Activated CD4-positive, alpha-beta T cell treated with anti-CD3 and anti-CD28 coated beads, Interleukin-2, amount 50 U/mL, for 16 hours (primary cell): ENCODE measurements at regions not wholly inside any gene's neighbourhood (a gene's known extent, or its start where the extent isn't known, plus 50 kb on each side); places are given as distances from the start of the nearest gene placed in this dataset.

Experiments used
- DNase-seq: peaks from one replicate; pipeline ENCODE4 v3.0.0-alpha.2; 2020

DNA sequence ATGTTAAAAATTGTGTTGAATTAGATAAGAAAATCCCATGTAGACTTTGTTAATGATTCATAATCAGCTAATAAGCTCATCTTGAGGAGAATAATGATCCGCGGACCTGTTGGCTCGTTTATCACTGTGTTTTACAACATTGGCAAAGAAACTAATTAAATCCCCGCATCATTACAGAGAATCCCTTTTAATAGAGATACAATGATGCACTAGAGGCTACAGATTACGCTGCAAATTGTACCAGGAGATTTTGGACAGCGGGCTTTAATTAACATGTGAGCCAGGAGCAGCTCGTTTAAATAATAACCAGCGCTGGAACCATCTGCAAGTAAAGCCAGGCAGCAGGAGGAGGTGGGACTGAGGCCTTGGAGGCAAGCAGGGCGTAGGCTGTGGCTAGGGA lies 280.3 kb upstream of the POU3F1 start:
- DNase-seq: no peak

DNA sequence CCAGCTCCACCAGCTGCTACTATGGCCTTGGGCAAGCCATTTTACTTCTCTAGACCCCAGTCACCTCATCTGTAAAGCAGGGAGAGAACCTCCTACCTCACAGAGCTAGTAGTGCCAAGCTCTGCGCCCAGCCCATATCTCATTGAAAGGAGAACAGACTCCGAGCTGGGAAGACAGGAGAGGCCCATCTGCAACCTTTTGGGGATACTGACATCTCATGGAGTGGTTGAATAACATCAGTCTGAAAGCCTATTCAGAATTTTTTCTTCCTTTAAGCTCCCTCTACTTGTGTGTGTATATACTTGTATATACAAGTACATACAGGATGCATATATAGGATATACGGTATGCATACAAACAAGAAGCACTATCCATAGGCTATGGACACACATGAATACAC lies 279.5 kb upstream of the POU3F1 start:
- DNase-seq: no peak

DNA sequence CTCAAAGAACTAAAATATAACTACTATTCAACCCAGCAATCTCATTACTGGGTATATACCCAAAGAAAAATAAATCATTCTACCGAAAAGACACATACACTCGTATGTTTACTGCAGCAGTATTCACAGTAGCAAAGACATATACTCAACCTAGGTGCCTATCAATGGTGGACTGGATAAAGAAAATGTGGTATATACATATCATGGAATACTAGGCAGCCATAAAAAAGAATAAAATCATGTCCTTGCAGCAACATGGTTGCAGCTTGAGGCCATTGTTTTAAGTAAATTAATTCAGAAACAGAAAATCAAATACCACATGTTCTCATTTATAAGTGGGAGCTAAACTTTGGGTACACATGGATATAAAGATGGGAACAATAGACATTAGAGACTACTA lies 266.2 kb upstream of the POU3F1 start:
- DNase-seq: no peak

- DNase-seq: no peak
These were observed 263.5 kb upstream of the POU3F1 start for GRCh38 chr1:38310079-38310478.

DNA sequence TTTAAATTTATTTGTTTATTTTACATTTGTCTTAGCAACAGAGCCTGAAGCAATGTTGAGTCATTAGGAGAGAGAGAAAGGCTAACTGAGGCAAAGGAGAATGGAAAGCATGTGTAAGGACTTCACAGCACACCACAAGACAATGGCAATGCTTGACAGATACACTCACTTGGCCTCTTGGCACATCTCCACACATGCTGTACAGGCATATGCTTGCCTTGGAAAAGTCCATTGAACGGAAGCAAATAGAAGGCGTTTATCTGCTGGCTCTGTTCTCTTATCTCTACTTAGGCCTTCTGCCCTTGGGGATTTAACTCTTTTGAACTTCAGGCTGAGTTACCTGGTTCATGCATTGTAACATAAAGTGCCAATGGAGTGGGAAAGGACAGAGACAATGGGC lies 262.2 kb upstream of the POU3F1 start:
- DNase-seq: no peak

DNA sequence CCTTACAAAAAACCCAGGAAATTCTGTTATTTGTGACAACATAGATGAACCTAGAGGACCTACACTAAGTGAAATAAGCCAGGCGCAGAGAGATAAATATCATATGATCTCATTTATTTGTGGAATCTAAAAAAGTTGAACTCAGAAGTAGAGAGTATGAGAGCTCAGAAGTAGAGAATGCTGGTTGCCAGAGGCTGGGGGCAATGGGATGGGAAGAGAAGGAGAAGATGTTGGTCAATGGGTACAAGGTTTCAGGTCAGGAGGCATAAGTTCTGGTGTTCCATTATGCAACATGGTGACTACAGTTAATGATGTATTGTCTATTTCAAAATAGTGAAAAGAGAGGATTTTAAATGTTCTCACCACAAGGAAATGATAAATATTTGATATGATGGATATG lies 259.1 kb upstream of the POU3F1 start:
- no peak for DNase-seq

DNA sequence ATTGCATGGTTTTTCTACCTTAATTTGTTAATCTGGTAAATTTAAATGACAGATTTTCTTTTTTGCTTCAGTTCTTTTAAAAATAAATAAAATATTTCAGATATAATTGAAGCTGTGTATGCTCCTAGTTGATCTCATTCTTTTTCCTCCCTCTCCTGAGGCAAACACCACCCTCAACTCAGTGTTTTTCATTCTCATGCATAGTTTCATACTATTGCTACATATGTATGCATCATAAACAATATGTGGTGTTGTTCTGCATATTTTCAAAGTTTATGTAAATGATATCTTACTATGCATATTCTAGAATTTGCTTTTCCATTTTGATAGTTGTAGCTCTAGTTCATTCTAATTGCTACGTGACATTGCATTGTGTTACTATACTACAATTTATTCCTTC lies 257.2 kb upstream of the POU3F1 start:
- DNase-seq: no peak

DNA sequence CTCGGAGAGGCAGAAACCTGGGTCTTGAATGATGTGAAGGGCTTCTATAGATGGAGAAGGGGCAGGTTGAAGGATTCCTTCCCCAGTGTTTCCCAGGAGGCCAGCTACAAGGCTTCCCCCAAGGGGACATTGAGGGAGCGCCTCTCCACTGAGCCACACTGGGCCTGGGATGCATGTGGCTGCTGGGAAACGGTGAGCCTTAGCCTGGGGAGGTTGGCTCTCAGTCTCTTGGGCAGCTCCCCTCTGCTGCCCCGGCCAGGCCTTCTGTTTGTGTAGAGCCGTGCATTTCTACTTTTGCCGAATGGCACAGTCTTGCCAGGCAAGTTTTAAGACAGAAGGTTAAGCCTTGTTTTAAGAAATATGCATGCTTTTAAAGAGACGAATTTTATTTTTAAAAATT lies 254.4 kb upstream of the POU3F1 start:
- DNase-seq: no peak

- DNase-seq: no peak
These were observed 254.0 kb upstream of the POU3F1 start for GRCh38 chr1:38300616-38301015.

DNA sequence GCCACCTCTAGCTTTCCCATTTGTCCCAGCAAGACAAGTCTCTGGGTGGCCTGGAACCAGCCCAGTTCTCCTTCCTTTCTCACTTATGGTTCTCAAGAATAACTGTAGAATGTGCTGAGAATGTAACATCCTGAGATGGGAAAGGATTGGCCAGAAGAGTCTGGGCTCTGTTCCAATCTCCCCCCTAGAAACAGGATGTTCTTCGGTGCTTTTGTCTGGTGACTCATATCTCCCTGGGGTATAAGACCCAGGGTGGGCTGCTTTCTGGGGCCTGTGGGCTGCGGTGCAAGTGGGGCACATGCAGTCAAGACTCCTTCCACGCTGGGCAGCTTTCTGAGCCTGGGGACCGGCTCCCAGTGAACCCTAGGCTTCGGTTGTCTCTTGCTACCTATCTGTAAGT lies 251.2 kb upstream of the POU3F1 start:
- DNase-seq: no peak

GRCh38 chr1:38297246-38297645 lies 250.7 kb upstream of the POU3F1 start:
- no peak for DNase-seq

DNA sequence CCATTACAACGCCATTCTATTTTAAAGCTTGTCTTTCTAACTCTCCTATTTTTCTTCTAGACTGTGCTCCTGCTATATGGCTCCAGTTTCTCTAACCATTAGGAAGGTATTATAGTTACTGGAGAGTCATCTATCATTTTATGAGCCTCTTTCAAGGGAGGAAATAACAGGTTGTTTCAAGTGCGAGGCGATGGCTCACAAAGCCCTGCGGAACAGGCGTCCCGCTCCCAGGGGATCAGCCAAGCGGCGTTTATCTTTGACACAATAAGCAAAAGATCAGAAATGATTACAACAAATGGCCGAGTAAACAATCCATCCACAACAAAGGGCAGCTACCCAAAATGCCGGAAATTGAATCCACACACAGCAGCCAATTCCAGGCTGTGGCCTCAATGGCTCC lies 249.5 kb upstream of the POU3F1 start:
- DNase-seq: no peak

DNA sequence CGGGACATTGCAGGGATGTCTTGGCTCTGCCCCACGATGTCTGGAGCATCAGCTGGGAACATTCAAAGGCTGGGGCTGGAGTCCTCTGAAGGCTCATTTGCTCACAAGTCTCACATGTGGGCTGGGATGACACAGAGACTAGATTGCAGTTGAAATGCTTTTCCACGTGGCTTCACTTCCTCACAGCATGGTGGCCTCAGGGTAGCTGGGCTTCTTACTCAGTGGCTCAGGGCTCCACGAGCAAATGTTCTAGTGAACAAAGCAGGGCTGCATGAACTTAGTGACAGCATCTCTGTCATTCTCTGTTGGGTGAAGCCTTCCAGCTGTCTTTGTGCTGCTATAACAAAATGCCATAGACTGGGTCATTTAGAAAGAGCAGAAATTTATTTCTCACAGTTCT lies 247.0 kb upstream of the POU3F1 start:
- no peak for DNase-seq

GRCh38 chr1:38292969-38293368 lies 246.4 kb upstream of the POU3F1 start:
- DNase-seq: no peak

DNA sequence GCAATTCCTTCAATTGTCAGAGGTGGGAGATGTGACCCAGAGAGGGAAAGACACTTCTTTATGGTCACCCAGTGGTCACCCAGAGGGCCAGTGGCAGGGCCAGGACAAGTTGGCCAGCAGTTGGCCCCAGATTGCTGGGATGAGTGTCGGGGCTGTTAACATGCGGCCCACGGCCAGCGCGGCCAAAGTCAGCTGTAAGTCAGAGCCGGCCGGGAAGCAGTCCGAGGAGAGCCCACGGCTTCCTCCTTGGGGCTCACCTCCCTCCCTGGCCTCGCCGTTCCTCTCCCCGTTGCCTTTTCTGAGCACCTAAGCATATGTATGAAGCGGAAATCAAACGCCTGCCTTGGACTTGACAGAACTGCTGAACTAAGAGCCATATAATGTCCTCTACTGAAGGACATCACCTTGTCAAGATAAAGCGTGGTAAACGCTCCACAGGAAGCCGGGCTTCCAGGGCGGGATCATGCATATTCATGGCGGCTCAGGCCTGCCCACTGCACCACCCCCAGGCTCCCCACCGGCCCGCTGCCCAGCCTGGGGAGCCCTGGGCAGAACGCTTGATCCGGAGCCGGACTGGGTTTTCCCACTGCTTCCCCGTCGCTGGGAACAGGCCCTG lies 245.4 kb upstream of the POU3F1 start:
- no peak for DNase-seq

GRCh38 chr1:38291336-38291735 lies 244.7 kb upstream of the POU3F1 start:
- no peak for DNase-seq

DNA sequence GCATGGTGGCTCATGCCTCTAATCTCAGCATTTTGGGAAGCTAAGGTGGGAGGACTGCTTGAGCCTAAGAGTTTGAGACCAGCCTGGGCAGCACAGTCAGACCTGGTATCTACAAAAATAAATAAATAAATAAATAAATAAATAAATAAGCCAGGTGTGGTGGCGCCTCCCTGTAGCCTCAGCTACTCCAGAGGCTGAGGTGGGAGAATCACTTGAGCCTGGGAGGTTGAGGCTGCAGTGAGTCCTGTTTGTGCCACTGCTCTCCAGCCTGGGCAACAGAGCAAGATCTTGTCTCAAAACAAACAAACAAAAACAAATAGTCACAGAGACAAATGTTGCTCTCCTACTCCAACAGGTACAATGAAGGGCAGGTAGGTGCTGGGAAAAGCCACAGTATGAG lies 242.4 kb upstream of the POU3F1 start:
- no peak for DNase-seq

GRCh38 chr1:38287547-38287946 lies 241.0 kb upstream of the POU3F1 start:
- DNase-seq: no peak

DNA sequence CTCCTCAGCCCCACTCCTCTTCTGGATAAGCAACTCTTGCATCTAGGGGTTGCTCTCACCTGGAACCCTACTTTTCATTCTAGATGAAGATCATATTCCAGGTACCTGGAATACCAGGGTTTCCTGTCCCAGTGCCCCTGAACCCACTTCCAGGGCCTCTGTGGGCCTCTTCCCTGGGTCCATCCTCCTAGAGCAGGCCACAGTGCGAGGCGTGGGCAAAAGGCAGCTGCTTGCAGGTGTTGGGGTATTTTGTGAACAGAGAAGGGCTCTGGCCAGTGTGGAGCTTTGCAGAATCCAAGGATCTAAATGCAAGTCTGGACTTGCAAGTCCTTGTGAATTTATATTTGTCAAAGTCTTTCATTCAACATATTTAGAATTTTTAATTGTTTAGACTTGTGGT lies 240.4 kb upstream of the POU3F1 start:
- no peak for DNase-seq

- DNase-seq: no peak
These were observed 239.4 kb upstream of the POU3F1 start for GRCh38 chr1:38285807-38286530.

GRCh38 chr1:38284953-38285352 lies 238.4 kb upstream of the POU3F1 start:
- DNase-seq: no peak

DNA sequence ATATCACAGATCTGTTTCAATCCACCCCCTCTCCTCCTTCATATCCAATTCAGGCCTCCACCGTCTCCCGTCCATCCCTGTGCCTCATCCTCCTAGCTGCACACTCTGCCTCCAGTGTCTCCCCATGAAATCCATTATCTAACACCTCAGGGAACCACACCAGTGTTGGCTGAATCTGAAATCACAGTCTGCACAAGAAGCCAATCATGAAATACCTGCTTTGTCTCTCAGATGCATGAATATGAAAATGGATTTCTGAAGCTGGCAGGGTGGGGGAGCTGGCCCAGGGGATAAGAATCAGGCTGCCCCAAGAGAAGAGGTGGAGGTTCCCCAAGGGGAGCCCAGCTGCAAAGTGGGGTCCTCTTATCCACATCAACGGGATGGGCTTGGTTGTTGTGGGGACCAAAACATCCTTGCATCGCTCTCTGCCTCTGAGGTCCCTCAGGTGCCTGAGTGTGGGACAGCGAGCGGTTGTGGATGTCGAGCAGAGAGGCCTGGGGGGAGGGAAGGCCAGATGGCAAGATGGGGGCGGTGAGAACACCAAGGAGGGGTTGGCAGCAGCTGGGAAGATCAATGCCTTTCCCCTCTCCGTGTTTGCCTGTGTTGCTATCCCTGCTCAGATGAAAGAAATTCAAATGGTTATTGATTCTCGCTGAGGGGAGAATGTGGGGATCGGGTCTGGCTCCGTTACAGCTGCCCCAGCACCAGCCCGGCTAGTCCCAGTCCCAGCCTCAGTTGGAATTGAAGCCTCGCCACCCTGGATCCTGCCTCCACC lies 237.3 kb upstream of the POU3F1 start:
- no peak for DNase-seq

DNA sequence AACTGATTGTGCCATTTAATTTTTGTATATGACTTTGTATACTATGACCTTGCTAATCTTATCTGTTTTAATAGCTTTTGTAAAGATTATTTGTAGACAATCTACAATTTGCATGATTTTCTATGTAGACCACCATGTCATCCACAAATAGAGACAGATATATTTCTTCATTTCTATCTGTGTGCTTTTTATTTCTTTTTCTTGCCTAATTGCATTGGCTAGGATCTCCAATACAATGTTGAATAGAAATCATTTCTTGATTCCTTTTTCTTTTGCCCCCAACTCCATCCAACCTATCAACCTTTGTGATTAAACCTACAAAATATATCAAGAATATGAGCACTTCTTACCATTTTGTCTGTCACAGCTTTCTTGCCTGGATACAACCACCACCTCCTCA lies 232.6 kb upstream of the POU3F1 start:
- no peak for DNase-seq

DNA sequence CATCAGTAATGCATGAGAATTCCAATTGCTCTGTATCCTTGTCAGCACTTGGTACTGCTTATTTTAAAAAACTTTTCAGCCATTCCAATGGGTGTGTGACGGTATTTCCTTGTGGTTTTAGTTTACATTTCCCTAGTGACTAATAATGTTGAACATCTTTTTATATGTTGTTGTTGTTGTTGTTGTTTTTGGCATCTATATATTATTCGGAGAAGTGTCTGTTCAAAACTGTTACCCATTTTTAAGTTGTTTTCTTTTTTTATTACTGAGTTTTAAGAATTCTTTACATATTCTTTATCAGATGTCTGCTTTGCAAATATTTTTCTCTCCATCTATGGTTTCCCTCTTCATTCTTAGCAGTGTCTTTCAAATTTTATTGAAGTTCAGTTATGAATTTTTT lies 231.1 kb upstream of the POU3F1 start:
- no peak for DNase-seq
